ENCODE measurements at regions not wholly inside any gene's neighbourhood (a gene's known extent, or its start where the extent isn't known, plus 50 kb on each side); places are given as distances from the start of the nearest gene placed in this dataset.

GRCh38 chr11:115030166-115030565 lies 351.8 kb downstream of the NXPE2 start:
- no peak for TF ChIP-seq REST (IDR thresholded peaks at IDR 0.05; ENCODE audit: low read depth, low read length)
- no peak for TF ChIP-seq CTCF (IDR thresholded peaks at IDR 0.05 in 2 of 3, conservative IDR thresholded peaks at IDR 0.05 in 1 of 3; ENCODE audit: control insufficient read depth in 2 of 3, extremely low read depth in 1 of 3, insufficient read depth in 1 of 3, low read depth in 3 of 3, low read length in 3 of 3)
- no peak for TF ChIP-seq USF1 (IDR thresholded peaks at IDR 0.05; ENCODE audit: borderline replicate concordance, extremely low read length, insufficient read depth, low read depth, low read length)
- no peak for TF ChIP-seq SUZ12 (IDR thresholded peaks at IDR 0.05; ENCODE audit: unreplicated experiment)
- no peak for TF ChIP-seq FOS (IDR thresholded peaks at IDR 0.05; ENCODE audit: borderline replicate concordance, extremely low read depth, insufficient read length)
- no peak for TF ChIP-seq YY1 (IDR thresholded peaks at IDR 0.05; ENCODE audit: low read depth, low read length)
- TF ChIP-seq MXI1 (IDR thresholded peaks at IDR 0.05; ENCODE audit: low read depth, low read length), result no peak
- TF ChIP-seq ZNF274 (IDR thresholded peaks at IDR 0.05; ENCODE audit: insufficient read depth, insufficient read length), result no peak
- no peak for TF ChIP-seq EZH2 (IDR thresholded peaks at IDR 0.05; ENCODE audit: borderline replicate concordance, control insufficient read depth, low read depth, low read length)
- no peak for TF ChIP-seq LARP7 (IDR thresholded peaks at IDR 0.05)
- no peak for TF ChIP-seq HSF1 (IDR thresholded peaks at IDR 0.05; ENCODE audit: low read depth, low read length)

Data from GM12878 (cell line).